HFF-Myc (cell line): ENCODE measurements at regions not wholly inside any gene's neighbourhood (a gene's known extent, or its start where the extent isn't known, plus 50 kb on each side); places are given as distances from the start of the nearest gene placed in this dataset.

Experiments used
- DNase-seq: peaks from one replicate; pipeline ENCODE4 v3.0.0-alpha.2; 2011; ENCODE audit warnings: low read depth; ENCODE audit errors: extremely low read depth
- H3K4me3 ChIP-seq: replicated peaks from 2 replicates; pipeline ENCODE4 v1.5.1; 2011; ENCODE audit warnings: low read depth, mild to moderate bottlenecking, control low read depth, low read length
- CTCF ChIP-seq: IDR thresholded peaks from 2 replicates; pipeline ENCODE4 v1.5.1; 2012; ENCODE audit warnings: mild to moderate bottlenecking, low read depth, low read length, control low read depth; ENCODE audit errors: missing control alignments

GRCh38 chr10:114708084-114708483, 50.0 kb upstream of the ABLIM1 start:
- DNase-seq: no peak

GRCh38 chr10:114708717-114709335, 50.8 kb upstream of the ABLIM1 start:
- TF ChIP-seq CTCF: no peak
- H3K4me3 ChIP-seq: no peak overlapping the region
- DNase-seq: peak; percentile 58

More at GRCh38 chr10:114708084-114708483, 50.0 kb upstream of the ABLIM1 start:
- no peak overlapping the region for H3K4me3 ChIP-seq
- TF ChIP-seq CTCF: no peak

- H3K4me3 ChIP-seq: no peak overlapping the region
- no peak for TF ChIP-seq CTCF
- DNase-seq: no peak
Observed at GRCh38 chr10:114709984-114710383, 51.9 kb upstream of the ABLIM1 start.

- no peak for DNase-seq
- H3K4me3 ChIP-seq: no peak overlapping the region
- no peak for TF ChIP-seq CTCF
Observed at GRCh38 chr10:114711176-114711868, 53.2 kb upstream of the ABLIM1 start.

GRCh38 chr10:114711869-114712250, 53.8 kb upstream of the ABLIM1 start:
- H3K4me3 ChIP-seq: no peak overlapping the region
- TF ChIP-seq CTCF: no peak
- DNase-seq: no peak

GRCh38 chr10:114713525-114714090, 55.5 kb upstream of the ABLIM1 start:
- TF ChIP-seq CTCF: no peak
- DNase-seq: no peak
- no peak overlapping the region for H3K4me3 ChIP-seq
